ENCODE measurements at regions not wholly inside any gene's neighbourhood (a gene's known extent, or its start where the extent isn't known, plus 50 kb on each side); places are given as distances from the start of the nearest gene placed in this dataset.
"Not testable (repeated sequence)": the region's sequence is repeated elsewhere in the genome, so short reads cannot be mapped to it uniquely, and the experiment has no call there.

DNA sequence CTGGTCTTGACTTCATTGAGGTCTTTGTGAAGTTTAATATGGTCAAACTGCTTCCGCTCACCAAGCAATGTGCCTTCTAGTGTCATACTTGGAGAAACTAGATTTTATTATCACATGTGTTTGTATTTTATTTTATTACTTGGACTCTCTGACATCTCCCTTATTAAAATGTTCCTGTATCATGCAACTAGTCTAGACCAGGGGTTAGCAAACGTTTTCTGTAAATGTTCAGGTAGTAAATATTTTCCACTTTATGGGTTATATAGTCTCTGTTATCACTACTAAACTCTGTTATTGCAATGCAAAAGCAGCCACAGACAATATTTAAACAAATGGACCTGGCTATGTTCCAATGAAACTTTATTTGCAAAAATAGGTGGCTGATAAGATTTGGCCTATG lies 443.8 kb downstream of the MID1IP1 start:
- DNase-seq, result no peak

DNA sequence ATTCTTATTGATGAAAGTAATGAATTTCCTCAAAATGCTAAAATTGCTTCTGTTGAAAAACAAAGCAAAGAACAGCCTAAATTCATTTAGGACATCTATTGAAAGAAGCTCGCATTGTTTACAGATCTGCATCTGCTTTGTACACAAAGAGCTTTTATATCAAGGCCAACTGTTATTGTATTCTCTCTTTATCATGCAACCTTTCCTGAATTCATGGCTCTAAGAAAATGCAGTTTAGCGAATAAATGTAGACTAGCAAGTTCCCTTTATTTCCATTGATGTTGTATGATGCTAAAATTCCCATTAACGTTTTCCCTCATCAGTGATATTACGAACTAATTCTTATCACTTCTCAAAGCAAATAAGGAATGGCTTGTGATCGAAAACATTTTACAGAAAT lies 446.3 kb downstream of the MID1IP1 start:
- DNase-seq, result no peak

DNA sequence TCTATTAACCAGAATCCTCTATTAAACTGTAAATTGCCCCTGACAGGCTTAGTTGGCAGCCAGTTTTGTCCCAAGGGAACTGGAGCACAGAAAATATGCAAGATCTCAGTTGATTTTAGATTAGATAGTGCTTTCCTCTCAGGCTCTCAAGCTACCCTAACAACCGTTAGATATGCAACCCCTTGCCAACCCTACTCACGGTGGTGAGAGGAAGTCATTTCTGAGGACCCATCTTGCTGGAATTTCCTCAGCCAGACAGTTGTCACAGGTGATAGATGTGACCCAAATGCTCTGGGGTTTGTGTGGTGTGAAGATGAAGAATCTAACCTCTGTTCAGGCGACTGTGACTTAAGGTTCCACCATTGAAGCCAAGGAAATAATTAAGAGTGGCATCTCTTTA lies 447.1 kb downstream of the MID1IP1 start:
- DNase-seq, result no peak

DNA sequence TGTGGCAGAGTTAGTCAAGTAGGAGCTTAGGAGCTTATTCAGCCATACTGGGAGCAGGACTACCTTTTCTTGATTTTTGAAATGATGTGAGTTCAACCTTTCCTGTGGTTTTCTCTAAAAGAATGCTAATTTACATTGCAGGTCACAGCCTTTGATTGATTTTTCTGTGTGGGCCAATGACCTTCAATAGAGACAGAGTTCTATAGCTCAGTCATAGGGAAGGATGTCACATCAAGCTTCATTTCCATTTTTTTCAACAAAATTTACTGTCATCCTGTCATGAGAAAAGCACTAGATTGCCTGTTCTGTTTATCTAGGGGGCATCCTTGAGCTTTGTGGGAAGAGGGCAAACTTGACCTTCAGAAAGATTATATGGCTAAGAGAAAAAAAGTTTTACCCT lies 448.7 kb downstream of the MID1IP1 start:
- no peak for DNase-seq

DNA sequence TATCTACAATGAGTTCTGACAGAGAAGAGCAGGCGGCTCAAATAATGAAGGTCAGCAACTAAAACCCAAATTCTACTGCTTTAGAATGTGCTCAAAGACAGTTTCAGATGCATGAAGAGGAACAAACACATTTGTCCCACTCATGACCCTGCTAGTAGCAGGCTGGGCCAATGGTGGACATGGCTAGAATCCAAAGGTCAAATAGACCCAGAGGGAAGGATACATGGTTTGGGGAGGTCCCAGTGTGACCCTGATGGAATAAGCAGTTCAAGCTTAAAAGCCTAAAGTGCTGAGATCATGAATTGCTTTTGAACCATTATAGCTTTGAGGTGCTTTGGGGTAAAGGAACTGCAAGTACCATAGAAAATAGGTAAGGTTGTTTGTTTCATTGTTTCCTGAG lies 450.7 kb downstream of the MID1IP1 start:
- DNase-seq, result no peak

DNA sequence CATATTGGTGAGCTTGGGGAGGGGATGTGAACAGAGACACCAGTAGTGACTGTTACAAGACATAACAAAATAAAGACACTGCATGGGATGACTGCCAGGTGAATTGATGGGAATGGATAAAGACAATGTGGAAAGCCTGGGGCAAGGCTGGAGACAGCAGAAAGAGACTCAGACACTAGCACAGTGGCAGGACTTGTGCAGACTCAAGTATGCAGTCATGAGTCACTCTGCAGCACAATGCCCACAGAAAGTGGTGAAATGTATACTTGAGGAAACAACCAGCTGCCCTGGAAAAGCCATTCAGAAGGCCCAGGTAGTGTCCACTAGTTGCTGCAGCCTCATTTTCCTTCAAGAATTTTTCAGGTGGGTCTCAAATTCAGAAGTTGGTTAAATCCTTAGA lies 452.3 kb downstream of the MID1IP1 start:
- DNase-seq, result no peak

DNA sequence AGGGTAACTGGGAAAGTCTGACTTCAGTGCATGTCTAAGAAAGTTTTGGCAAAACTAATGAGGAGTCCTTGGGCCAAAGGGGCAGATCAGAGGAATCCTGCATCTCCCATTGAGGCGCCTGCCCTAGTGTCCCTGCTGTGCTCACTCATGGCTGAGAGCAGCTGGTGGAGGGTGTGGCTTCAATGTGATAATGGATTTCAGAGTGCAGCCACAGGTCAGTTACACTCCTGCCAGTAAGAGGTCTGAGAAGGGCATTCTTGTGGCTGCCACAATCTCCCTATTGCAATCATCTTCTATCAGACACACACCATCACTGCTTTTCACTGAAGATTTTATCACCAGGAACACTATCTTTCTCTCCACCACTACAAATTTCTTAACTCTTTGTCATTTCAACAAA lies 457.1 kb downstream of the MID1IP1 start:
- DNase-seq, result no peak

DNA sequence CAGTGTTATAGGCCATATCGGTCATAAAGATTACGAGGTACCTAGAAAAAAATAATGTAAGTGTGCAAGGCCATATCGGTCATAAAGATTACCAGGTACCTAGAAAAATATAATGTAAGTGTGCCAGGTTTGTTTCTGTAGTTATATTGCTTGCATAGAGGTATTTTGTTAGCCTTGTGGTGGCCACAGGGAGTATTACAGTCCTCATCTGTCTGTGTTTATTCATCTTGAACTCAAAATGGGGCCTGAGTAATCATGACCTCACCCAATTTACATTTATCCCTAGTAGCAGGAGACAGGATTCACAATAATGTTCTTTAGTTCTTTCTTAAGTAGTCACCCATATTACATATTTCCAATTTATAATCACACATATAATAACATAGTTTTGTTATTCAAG lies 459.7 kb downstream of the MID1IP1 start:
- DNase-seq, result no peak

DNA sequence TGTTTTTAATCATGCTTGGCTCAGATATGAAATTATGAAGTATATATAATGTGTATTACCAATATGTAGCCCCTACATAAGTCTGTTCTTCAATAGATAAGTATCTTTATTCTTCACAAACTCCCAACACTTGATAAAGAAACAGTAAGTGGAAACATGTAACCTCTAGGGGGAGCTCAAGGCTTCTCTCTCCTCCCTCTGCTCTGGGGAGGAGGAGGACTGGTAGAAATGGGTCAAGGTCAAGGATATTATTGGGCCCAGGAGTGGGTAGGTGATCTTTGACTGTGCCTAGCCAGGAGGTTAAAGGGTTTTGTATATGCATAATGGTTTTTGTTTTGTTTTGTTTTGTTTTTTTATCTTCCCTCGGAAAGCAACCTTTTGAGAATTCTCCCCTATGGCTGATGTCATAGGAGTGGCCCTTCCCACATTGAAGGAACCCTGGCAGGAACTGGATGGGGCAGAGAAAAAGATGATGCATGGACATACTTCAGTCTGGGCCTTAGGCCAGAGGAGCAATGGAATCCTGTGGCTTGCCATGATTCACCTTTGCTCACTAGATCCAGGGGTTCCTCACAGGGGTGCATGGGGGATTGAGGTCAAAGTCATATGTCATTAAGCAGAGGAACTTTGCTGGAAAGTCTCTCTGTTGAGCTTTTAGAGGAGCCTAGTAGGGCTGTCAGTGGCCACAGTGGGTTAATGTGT lies 460.3 kb downstream of the MID1IP1 start:
- peak; percentile 62 for DNase-seq

DNA sequence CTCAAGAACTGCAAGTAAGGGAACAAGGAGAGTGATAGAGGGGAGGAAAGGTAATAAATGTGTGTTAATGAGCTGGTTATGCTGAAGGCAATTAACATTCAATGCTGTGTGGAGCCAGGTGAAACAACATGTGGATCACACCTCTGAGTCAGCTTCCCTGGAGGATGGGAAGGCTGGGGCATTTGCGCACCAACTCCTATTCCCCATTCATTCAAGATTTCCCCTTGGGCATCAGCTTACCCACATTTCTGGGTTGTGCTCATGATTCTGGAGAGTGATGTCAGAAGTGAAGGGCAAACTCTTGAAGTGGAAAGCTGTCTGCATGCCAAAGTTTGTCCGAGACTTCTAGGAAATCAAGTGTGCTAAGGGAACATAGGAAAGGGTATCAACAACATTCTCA lies 461.4 kb downstream of the MID1IP1 start:
- no peak for DNase-seq

DNA sequence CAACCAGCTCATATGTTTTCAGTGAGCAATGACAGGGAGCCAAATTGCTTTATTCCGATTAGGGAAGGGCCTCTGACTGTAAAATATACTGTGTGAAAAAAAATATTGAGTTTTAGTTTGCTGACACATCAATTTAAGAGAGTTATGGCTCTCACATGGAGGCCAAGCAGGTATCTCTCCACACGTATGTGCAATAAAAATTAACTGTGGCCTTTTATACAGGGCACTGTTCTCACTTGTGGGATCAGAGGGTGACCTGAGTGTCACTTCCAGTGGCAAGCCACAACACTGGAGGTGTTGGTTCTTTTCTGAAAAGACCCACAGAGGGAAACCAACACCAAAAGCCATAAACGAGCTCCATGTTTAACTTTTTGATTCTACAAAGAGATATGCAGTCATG lies 462.8 kb downstream of the MID1IP1 start:
- no peak for DNase-seq

DNA sequence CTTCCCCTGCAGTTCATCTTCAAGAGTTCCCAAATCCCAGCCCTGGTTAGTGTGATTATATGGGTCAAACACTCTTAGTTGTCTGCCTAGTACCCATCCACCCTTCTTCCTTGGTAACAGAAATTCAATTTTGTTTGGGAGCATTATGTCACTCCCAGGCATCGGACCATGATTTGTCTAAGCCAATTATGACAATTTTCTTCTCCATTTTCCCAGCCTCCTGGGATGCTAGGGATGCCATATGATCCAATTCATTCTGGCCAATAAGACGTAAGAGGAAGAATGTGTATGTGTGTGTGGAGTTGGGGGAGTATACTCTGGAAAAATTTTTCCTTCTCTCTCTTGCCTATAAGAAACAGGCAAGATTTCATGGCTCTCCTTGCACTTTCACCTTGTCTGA lies 465.9 kb downstream of the MID1IP1 start:
- no peak for DNase-seq

DNA sequence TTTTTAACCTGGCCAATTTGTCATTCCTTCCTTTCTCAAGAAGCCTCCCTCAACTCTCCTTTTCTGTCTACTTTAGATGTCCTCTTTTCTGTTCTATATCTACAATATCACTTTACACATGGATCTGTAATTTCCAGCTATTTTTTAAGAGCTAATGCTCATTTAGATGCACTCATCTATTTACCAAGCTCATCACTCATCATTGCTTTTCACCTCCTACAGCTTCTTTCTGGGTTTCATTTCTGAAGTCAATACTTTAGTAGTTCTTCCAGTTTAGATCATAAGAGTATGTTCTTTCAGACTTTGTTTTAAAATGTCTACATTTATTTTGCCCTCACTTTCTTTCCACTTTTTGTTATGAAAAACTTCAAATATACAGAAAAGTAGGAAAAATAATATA lies 466.9 kb downstream of the MID1IP1 start:
- DNase-seq, result no peak

DNA sequence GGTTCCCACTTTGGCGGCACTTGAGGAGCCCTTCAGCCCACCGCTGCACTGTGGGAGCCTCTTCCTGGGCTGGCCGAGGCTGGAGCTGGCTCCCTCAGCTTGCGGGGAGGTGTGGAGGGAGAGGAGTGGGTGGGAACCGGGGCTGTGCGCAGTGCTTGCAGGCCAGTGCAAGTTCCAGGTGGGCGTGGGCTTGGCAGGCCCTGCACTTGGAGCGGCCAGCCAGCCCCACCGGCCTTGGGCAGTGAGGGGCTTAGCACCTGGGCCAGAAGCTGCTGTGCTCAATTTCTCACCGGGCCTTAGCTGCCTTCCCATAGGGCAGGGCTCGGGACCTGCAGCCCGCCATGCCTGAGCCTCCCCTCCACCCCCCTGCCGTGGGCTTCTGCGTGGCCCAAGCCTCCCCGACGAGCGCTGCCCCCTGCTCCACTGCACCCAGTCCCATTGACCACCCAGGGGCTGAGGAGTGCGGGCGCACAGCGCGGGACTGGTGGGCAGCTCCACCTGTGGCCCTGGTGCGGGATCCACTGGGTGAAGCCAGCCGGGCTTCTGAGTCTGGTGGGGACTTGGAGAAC lies 474.3 kb downstream of the MID1IP1 start:
- DNase-seq, result no peak

DNA sequence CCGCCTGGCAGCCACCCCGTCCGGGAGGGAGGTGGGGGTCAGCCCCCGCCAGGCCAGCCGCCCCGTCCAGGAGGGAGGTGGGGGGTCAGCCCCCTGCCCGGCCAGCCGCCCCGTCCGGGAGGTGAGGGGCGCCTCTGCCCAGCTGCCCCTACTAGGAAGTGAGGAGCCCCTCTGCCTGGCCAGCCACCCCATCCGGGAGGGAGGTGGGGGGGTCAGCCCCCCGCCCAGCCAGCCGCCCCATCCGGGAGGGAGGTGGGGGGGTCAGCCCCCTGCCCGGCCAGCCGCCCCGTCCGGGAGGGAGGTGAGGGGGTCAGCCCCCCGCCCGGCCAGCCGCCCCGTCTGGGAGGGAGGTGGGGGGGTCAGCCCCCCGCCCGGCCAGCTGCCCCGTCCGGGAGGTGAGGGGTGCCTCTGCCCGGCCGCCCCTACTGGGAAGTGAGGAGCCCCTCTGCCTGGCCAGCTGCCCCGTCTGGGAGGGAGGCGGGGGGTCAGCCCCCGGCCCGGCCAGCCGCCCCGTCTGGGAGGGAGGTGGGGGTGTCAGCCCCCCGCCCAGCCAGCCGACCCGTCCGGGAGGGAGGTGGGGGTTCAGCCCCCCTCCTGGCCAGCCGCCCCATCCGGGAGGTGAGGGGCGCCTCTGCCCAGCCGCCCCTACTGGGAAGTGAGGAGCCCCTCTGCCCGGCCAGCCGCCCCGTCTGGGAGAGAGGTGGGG lies 476.6 kb downstream of the MID1IP1 start:
- not testable (repeated sequence) for DNase-seq

DNA sequence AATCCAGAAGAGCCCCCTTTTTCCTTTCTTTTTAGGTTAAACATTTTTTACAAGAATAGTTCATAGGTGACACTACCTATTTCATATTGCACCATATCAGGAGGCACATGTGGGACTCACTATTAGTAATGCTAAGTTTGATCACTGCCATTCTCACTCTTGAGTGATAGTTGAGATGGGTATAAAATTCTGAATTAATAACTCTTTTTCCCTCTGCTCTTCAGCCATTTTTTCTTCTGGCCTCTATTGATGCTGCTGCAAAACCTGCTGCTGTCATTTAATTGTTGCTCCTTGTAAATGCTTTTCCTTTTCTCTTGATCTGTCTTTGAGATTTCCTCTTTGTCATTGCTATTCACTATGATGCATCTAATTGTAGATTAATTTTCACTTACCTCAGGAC lies 482.0 kb downstream of the MID1IP1 start:
- DNase-seq, result no peak

DNA sequence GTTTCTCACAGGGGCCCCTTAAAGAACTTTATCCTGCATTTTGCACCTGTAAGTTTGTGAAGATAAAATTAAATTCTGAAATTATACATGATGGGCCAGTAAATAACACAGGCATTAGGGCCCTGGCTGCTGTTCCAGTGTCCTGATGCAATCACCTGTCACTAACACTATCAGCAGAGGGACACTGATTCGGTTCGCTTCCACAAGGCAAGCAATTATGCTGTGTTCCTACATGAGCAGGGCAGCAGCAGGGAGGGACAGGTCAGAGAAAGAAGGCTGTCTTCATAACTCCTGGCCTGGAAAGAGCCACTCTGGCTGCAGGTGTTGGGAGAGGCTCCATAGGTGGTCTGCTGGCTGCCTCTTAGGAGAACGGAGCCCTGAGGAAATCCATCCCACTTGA lies 487.3 kb downstream of the MID1IP1 start:
- no peak for DNase-seq

DNA sequence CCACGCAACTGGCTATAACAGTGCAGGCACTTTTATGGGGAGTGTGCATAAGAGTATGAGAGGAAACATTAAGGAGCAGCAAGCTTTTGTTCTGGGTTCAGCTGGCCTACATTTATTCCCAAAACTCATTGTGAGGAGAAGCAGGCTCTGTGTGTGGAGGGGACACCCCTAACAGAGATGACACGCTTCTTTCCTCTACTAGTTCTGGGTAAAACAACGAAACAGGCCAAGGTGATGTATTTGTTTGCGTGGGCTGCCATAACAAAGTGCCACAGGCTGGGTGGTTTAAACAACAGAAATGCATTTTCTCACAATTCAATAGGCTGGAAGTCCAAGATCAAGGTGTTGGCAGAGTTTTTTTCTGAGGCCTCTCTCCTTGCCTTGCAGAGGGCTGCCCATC lies 488.6 kb downstream of the MID1IP1 start:
- DNase-seq, result no peak

DNA sequence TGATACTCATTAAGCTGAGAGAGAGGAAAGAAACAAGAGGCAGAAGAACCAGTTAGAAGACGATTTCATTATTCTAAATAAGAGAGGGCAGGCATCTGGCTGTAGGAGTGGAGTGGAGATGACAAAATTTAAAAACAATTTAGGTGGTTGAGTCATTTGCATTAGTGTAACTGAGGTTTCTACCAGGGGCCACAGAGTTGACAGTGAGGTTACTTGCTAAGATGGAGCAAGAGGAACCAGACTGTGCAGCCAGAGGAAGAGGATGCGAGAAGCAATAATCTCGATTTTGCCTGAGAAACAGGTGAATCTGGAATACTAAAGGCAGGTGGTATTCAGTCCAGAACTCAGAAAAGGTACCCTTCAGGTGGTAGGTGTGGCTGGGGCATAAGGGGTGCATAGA lies 491.9 kb downstream of the MID1IP1 start:
- no peak for DNase-seq

DNA sequence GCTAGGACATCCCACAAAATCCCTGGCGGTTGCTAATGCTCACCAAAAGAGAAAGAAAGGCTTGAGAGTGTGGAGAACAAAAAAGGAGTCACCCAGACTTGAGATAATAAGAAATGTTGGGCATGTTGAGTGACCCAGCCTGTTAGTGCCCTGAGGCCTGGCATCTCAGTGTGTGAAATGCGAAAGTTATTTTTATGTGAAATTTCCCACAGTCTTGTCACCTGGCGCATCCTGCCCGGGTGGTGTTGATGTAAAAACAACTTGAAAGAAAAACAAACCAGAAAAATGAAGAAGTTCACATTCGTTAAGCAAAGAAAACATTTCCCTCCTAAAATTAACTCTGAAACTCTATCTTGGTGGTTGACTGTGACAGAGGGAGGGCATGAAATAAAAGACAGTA lies 495.2 kb downstream of the MID1IP1 start:
- no peak for DNase-seq

DNA sequence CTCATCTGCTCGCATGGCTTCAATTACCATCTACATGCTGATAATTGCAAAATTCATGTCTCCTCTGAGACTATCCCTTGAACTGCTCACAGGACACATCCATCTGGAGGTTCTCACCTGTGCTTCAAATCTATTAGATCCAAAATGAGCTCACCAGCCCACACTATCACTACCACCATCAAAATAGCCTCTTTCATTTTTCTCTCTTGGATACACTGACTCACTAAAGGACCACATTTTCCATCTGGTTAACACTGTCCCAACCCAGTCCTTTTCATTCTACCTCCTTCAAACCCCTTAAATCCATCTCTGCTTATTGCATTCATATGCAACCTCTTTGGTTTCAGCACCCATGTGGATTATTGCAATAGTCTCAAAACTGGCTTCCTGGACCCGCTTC lies 497.6 kb downstream of the MID1IP1 start:
- no peak for DNase-seq

DNA sequence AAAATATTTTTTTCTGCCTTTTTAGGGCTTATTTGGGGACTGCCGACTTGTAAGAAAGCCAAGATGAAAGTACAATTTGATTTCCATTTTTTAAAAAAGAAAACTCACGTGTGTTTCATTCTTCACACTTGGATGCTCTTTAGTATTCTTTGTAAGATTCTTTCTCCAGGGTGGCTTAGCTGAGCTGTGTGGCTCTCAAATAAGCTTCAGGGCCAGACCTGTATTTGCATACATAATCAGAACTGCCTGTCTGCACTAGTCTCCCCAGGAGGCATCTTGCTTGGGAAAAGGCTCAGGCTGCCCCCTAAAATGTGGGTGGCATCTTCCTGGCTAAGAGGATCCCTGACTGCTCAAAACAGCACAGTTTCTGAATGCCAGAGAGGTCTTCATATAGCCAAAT lies 498.4 kb downstream of the MID1IP1 start:
- DNase-seq, result no peak

DNA sequence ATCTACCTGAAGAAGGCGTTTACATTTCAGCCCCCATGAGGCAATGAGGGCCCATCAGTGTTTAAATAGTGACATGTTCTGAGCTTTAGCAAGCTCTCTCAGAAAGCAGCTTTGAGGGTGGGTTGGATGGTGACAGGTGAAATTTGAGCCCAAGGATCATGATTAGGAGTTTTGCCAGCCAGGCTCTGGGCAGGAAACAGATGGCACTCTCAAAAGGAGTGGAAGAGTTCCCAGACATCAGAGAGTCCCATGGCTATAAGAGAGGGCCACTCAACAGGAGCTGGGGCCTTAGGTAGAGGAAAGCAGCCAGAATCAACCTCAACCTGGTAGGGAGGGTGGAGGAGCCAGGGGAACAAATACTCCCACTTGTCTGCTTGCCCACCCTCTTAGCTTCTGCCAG lies 499.8 kb downstream of the MID1IP1 start:
- no peak for DNase-seq

DNA sequence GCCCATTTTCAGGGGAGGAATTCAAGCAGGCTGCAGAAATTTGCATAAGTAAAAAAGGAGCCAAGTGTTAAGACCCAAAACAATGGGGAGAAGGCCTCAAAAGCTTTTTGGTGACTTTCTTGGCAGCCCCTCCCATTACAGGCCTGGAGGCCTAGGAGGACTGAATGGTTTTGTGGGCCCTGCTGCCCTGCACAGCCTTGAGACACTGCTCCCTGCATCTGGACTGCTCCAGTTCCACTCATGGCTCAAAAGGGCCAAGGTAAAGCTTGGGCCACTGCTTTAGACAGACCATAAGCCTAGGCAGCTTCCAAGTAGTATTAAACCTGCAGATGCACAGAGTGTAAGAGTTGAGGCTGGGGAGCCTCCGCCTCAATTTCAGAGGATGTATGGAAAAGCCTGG lies 501.6 kb downstream of the MID1IP1 start:
- DNase-seq, result no peak

DNA sequence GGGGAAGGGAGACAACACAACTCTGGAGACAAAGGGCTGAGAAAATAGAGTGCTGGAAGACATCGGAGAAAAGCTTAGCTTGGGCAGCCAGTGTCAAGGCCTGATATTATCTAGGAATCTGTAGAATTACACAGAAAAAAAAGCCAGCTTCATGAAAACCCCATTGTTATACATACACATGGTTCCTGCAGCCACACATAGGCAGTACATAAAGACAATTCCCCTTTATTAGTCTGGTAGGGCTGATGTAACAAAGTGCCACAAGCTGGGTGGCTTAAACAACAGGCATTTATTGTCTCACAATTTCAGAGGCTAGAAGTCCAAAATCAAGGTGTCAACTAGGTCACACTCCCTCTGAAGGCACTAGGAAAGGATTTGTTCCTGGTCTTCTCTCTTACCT lies 503.5 kb downstream of the MID1IP1 start:
- DNase-seq, result no peak
